ENCODE measurements at regions not wholly inside any gene's neighbourhood (a gene's known extent, or its start where the extent isn't known, plus 50 kb on each side); places are given as distances from the start of the nearest gene placed in this dataset.

GRCh38 chr13:109695402-109696190 is 90.8 kb downstream of the IRS2 start:
- no peak for TF ChIP-seq POLR2A (IDR thresholded peaks at IDR 0.05)
- TF ChIP-seq CTCF (IDR thresholded peaks at IDR 0.05) = no peak
- ATAC-seq (no peak), DNase-seq (no peak)
- H3K4me1 ChIP-seq = no peaks in the 10 kb centered on the region
- intact Hi-C loops (cut with DNase I) = no loop called here
- WGBS, 2 donors = 78 to 90% methylated on average over 6 of the region's 6 CpGs
- no peaks in the 10 kb centered on the region for H3K36me3 ChIP-seq (replicated peaks in 1 of 2; ENCODE audit: insufficient read depth in 1 of 2, low read depth in 2 of 2)
- no peaks in the 10 kb centered on the region for H3K9me3 ChIP-seq
- H3K4me3 ChIP-seq = no peak overlapping the region
- H3K27me3 ChIP-seq = no peaks in the 10 kb centered on the region
- H3K27ac ChIP-seq = no peak overlapping the region

DNA sequence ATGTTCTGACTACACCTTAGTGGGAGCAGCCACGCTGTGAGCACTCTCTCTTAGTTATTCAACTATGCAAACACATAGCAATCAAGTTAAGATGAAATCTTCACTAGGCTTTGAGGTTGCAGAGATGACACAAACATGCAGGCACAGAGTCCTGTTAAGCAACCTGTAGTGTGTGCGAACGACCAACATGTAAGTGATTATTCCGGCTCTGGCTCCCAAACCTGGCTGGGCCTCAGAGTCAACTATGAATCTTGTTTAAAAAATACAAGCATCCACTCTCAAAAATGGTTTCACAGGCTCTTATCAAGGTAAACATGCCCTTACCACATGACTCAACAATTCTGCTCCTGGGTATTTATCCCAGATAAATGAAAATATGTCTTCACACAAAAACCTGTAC is 91.4 kb downstream of the IRS2 start:
- WGBS, 2 donors = 91 to 96% methylated on average over 3 to 4 of the region's 4 CpGs
- Histone ChIP-seq H3K4me3 (no peak overlapping the region), H3K4me1 (no peaks in the 10 kb centered on the region), H3K27me3 (no peaks in the 10 kb centered on the region), H3K27ac (no peak overlapping the region), H3K9me3 (no peaks in the 10 kb centered on the region), H3K36me3 (replicated peaks in 1 of 2; ENCODE audit: insufficient read depth in 1 of 2, low read depth in 2 of 2) (no peaks in the 10 kb centered on the region)
- intact Hi-C loops (cut with DNase I) = no loop called here
- DNase-seq (no peak), ATAC-seq (no peak)
- TF ChIP-seq CTCF (IDR thresholded peaks at IDR 0.05) (no peak), POLR2A (IDR thresholded peaks at IDR 0.05) (no peak)

GRCh38 chr13:109693213-109693612 is 93.2 kb downstream of the IRS2 start:
- no peak for ATAC-seq
- TF ChIP-seq CTCF (IDR thresholded peaks at IDR 0.05) (no peak), POLR2A (IDR thresholded peaks at IDR 0.05) (no peak)
- 56 to 58% methylated on average over 4 of the region's 4 CpGs for WGBS, 2 donors
- intact Hi-C loops (cut with DNase I) = no loop called here
- Histone ChIP-seq H3K4me1 (no peaks in the 10 kb centered on the region), H3K27ac (no peak overlapping the region), H3K9me3 (no peaks in the 10 kb centered on the region), H3K36me3 (replicated peaks in 1 of 2; ENCODE audit: insufficient read depth in 1 of 2, low read depth in 2 of 2) (no peaks in the 10 kb centered on the region), H3K4me3 (no peak overlapping the region), H3K27me3 (no peaks in the 10 kb centered on the region)
- no peak for DNase-seq

GRCh38 chr13:109691689-109692088 is 94.7 kb downstream of the IRS2 start:
- intact Hi-C loops (cut with DNase I) = no loop called here
- ATAC-seq (no peak), DNase-seq (no peak)
- Histone ChIP-seq H3K27me3 (no peaks in the 10 kb centered on the region), H3K9me3 (no peaks in the 10 kb centered on the region), H3K27ac (no peak overlapping the region), H3K4me3 (no peak overlapping the region), H3K36me3 (replicated peaks in 1 of 2; ENCODE audit: insufficient read depth in 1 of 2, low read depth in 2 of 2) (no peaks in the 10 kb centered on the region), H3K4me1 (no peaks in the 10 kb centered on the region)
- 44 to 46% methylated on average over 1 of the region's 1 CpG for WGBS, 2 donors
- TF ChIP-seq POLR2A (IDR thresholded peaks at IDR 0.05) (no peak), CTCF (IDR thresholded peaks at IDR 0.05) (no peak)
